CD4-positive, alpha-beta T cell treated with Interleukin-21 for 1 hour (primary cell): ENCODE measurements at regions not wholly inside any gene's neighbourhood (a gene's known extent, or its start where the extent isn't known, plus 50 kb on each side); places are given as distances from the start of the nearest gene placed in this dataset.
"Not testable (repeated sequence)": the region's sequence is repeated elsewhere in the genome, so short reads cannot be mapped to it uniquely, and the experiment has no call there.

Source experiments
- DNase-seq: peaks from one replicate; pipeline ENCODE4 v3.0.0-alpha.2; 2020

GRCh38 chr9:96130970-96131369 is 171.0 kb downstream of the HSD17B3 start:
- DNase-seq = no peak

DNA sequence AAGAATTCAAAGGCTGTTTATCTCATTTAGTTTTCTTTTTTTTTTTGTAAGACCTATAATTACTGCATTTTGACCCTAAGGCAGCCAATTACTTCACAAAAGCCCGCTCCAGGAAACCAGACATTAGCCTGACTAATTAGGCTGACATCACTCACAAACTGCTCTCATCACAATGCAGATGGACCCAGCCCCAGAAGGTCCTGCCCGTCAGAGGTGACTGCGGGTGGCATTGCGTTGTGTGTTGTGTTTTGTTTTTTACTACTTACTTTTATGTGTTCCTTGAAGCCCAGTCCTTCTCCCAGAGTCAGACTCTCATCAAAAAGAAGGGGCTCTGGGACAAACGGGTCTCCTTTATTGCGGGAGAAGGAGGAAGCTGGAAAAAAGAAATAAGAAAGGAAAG is 172.2 kb downstream of the HSD17B3 start:
- DNase-seq = no peak

DNA sequence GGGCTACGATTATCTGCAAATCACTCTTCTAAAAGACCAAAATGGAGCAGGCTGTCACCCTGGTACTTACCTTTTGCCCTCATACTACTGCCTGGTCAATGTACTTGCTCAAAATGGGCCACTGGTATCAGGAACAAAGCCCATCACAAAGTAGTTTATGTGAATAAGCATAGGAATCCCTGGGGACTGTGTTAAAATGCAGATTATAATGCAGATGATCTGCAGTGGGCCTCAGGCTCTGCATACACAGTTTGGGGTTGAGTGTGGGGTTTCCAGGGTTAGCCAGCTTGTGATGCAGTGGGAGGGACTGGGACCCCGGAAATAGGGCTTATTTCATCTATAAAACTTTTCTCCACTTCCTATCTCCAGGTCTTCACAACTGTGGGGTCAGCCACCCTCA is 173.1 kb downstream of the HSD17B3 start:
- DNase-seq = no peak

DNA sequence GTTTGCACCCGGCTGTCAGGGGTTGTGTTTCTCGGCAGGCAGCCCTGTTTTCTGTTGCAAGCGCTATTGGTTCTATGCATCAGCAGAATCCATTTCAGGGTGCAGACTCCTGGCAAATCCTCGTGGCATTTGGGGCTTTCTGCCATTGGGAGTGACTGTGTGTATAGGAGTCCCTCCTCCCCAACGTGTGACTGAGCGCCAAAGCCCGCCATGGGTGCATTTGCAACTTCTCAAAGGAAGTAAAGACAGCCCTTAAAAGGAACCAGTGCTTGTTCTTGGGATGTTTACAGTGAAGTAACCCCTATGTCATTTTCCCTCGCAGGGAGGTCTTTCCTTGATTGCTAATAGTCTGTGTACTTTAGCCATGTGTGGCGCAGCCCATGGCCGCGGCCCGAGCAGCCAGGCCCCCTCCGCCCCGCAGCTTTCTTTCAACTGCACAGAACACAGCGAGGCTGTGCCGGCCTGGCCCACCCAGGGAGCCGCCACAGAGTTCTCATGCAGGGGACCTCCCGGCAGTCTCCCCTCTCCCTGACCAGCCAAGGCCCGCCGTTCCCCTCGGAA is 175.6 kb downstream of the HSD17B3 start:
- no peak for DNase-seq

DNA sequence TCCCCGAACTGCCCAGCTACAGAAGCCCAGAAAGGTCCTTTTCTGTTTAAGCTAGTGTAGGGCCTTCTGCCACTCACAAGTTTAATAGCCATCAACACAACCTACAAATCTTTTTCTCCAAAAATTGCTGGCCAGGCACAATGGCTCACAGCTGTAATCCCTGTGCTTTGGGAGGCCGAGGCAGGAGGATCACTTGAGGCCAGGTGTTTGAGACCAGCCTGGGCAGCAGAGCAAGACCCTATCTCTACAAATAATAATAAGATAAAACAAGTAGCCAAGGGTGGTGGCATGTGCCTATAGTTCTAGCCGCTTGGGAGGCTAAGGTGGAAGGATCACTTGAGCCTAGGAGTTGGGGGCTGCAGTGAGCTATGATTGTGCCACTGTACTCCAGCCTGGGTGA is 176.4 kb downstream of the HSD17B3 start:
- no peak for DNase-seq

DNA sequence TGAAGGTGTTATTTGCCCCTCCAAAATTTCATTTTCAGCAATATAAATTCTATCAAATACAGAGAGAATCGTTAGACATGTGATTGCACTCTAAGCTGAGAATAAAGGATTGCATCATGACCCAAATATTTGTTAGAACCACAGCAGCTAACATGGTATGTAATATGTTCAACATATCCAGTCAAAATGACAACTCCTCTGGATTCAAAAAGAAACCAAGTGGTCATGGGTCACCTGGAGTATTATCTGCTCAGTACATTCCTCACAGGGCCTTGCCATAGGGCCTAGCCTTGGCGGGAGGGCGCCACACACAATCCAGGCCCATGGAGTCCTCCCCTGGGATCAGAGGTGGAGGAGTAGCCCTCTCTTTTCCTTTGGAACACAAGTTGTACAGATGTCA is 179.2 kb downstream of the HSD17B3 start:
- no peak for DNase-seq

GRCh38 chr9:96122282-96122681 is 179.7 kb downstream of the HSD17B3 start:
- DNase-seq = no peak

DNA sequence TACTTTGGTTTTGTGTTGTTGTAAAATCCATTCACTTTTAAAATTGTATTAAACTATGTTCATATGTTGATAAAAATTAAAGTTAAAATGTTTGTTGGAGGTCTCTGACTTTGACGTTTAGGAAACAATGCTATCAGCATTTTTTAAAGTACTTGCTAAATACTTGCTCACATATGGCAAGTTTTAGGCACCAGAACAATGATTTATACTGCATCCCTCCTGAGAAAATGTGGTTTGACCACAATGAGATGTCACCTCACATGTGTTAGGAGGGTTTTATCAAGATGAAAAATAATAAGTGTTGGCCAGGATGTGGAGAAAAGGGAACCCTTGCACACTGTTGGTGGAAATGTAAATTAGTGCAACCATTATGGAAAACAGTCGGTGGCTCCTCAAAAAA is 180.8 kb downstream of the HSD17B3 start:
- DNase-seq = no peak

DNA sequence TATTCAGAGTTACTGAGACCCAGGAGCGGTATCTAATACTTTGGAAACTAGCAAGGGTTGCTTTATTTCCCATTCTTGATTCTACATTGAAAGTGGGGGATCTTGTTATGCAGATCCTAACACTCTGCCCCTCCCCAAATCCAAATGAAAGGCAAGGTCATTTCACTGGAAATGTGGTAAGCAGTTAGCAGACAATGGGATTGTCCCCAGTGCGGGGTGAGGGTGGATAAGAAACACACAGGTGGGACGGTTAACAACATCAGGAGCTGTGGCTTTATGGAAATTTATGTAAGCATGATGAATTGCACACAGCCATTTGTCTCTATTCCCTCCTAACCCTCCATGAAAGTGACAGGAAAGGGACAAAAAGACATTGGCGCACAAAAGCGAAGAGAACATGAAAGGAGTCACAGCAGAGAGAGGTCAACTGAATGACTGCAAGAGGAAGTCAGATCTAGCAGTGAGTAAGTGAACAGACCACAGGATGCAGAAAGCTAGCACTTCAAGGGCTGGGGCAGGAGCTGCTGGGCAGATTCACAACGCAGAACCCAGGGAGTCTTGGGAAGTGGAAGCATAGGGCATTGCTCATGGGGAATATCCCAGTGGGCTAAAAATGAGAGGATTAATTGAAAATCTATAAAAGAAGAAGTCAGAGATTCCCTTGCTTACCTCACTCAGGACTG is 184.4 kb downstream of the HSD17B3 start:
- DNase-seq = no peak

- DNase-seq = no peak
Measured at GRCh38 chr9:96116275-96117064, 185.5 kb downstream of the HSD17B3 start.

GRCh38 chr9:96115836-96116235 is 186.1 kb downstream of the HSD17B3 start:
- DNase-seq = no peak

GRCh38 chr9:96113032-96113431 is 188.9 kb downstream of the HSD17B3 start:
- DNase-seq = no peak

- DNase-seq = no peak
Measured at GRCh38 chr9:96109680-96110351, 192.2 kb downstream of the HSD17B3 start.

DNA sequence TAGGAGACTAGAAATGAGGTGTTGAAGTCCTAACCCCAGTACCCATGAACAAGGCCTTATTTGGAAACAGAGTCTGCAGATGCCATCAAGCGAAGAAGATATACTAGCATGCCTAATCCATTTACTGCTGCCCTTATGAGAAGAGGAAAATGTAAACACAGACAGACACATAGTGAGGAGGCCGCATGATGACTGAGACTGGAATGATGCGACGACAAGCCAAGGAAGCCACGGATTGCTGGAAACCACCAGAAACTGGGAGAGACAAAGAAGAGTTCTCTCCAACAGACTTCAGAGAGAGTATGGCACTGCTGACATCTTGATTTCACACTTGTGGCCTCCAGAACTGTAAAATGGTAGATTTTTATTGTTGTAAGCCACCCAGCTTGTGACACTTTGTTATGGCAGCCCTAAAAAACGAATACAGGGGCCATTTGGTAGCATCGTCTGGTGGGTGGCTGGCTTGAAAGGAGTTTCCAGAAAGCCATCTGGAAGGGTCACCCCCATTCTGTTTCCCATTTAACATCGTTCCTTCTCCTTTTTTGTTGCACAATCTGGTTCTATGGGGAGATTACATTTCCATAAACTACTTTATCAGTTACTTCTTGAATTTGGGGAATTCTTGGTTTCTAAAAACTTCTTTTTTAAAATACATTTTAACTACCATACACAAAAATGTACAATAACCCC is 193.1 kb downstream of the HSD17B3 start:
- no peak for DNase-seq

DNA sequence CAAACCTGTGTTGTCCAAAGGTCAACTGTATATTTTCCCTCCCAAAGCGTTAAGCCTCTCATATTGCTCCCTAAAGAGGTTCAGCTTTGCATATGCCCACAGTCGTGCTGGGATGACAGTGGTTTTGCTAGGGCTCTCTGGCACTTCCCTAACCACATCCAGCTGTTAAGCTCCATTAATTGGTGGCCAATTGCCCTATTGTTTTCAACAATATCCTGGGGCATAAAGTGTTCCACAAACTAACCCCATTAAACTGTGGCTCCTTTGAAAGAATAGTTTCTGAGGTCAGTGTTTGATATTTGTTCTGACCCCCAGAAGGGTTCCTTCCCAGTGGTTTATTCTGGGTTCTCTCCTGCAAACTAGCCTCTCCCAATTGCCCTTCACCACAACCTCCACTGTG is 194.5 kb downstream of the HSD17B3 start:
- no peak for DNase-seq

DNA sequence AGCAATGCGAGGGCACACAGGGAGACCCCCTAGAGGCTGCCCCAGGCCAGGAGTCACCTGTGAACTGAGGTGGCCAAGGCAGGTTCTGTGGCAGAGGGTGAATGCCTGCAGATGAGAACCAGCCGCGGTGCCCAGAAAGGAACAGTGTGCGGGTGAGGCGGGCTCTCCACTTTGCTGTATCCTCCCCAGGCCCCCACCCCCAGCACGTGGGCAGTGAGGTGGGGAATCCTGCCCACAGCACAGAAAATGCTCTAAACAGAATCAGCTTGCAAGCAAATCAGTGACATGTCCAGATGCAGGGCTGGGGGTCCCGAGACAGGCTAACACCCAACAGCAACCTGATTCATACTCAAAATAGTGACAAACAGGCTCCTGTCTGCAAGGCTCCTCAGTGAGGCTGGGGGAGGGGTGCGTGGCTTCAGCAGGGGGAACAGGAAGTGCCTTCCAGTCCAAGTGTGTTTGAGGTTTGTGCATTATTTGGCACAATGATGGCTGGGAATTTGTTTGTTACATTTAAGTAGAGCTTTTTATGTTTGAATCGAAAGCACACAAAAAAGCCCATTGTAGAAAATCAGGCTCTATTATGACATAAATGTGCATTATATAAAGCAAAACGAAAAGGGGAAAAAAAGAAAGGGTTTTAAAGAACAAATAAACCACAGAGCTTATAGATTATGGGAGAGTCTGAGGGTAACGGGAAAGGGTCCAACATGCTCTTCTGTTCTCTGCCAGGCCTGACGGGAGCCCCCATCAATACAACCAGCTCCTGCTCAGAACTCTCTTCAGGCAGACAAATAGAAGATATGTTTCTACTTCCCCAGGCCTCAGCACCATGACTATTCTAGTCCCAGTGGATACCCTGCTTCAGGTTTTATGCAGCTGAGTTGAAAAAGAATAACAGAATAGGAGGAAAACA is 201.3 kb downstream of the HSD17B3 start:
- no peak for DNase-seq

- not testable (repeated sequence) for DNase-seq
Measured at GRCh38 chr9:96090630-96091029, 211.3 kb downstream of the HSD17B3 start.

- no peak for DNase-seq
Measured at GRCh38 chr9:96089452-96090085, 212.4 kb downstream of the HSD17B3 start.

DNA sequence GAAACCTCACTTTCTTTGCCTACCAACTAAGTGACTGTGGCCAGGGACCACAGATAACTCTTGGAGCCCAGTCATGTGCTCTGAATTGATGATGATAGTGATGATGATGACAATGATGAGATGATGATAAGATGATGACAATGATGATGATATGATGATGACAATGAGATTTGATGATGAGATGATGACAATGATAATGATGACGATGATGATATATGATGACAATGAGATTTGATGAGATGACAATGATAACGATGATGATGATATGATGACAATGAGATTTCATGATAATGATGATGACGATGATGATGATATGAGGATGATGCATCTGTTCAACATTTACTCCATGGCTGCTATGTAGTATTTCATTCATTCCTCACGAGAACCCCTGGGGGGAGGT is 213.0 kb downstream of the ERCC6L2 start:
- DNase-seq = no peak

DNA sequence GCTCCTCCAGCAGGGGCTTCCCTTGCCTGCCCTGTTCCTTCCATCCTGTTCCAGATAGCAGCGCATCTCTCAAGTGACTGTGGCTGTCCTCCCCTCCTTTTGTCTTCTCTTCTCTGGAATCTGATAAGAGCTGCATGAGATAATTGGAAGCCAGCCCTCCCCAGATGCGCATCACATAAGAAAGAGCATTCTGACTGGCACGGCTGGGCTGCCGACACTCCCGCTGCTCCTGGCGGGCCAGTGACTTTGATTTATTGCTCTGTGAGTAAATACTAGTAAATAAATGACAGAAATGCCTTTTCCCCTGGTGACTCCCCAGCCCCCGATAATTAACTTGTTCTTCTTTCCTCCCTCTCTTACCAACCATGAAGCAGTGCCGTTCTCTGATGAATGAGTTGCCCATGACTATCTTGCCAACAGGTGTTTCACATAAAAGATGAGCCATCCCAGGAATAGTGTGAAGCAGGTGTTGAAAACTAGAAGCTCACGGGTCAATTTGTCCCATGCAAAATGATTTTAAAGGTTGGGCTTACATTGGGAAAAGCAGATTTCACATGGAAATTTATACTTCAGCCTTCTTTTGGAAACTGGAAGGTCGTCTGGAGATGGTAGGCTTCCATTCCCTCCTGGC is 212.3 kb downstream of the ERCC6L2 start:
- no peak for DNase-seq
